H9 (cell line): ENCODE measurements at regions not wholly inside any gene's neighbourhood (a gene's known extent, or its start where the extent isn't known, plus 50 kb on each side); places are given as distances from the start of the nearest gene placed in this dataset.

Experiments
- DNase-seq: peaks from one replicate; pipeline ENCODE4 v3.0.0-alpha.2; 2017
- H2AFZ ChIP-seq: one replicate; pipeline ENCODE4 v1.6.1; 2013; ENCODE audit warnings: mild to moderate bottlenecking, low read length, control low read depth, moderate library complexity
- H2AK5ac ChIP-seq: 2 replicates; pipeline ENCODE4 v1.6.1; 2013; ENCODE audit warnings: low read length, control low read depth, mixed read lengths; ENCODE audit not compliant: insufficient read length
- H2BK120ac ChIP-seq: one replicate; pipeline ENCODE4 v1.6.1; 2013; ENCODE audit warnings: low read depth, mild to moderate bottlenecking, low read length, control low read depth, inconsistent platforms; ENCODE audit not compliant: poor library complexity, severe bottlenecking
- H2BK12ac ChIP-seq: 2 replicates; pipeline ENCODE4 v1.6.1; 2013; ENCODE audit warnings: low read length, control low read depth, mixed read lengths, low read depth; ENCODE audit not compliant: insufficient read length
- H2BK15ac ChIP-seq: 2 replicates; pipeline ENCODE4 v1.6.1; 2013; ENCODE audit warnings: low read depth, low read length, control low read depth
- H2BK20ac ChIP-seq: one replicate; pipeline ENCODE4 v1.6.1; 2013; ENCODE audit warnings: low read depth, mild to moderate bottlenecking, low read length, control low read depth, inconsistent platforms; ENCODE audit not compliant: poor library complexity, severe bottlenecking
- H2BK5ac ChIP-seq: 2 replicates; pipeline ENCODE4 v1.6.1; 2013; ENCODE audit warnings: low read length, control low read depth, mixed read lengths; ENCODE audit not compliant: insufficient read length
- H3K14ac ChIP-seq: 2 replicates; pipeline ENCODE4 v1.6.1; 2013; ENCODE audit warnings: low read length, control low read depth; ENCODE audit not compliant: insufficient read depth
- H3K18ac ChIP-seq: 2 replicates; pipeline ENCODE4 v1.6.1; 2013; ENCODE audit warnings: low read depth, mild to moderate bottlenecking, mixed read lengths, low read length, control low read depth; ENCODE audit not compliant: insufficient read length
- H3K23ac ChIP-seq: 2 replicates; pipeline ENCODE4 v1.6.1; 2013; ENCODE audit warnings: low read length, control low read depth, mixed read lengths, low read depth; ENCODE audit not compliant: insufficient read length
- H3K23me2 ChIP-seq: 2 replicates; pipeline ENCODE4 v1.6.1; 2013; ENCODE audit warnings: low read depth, mild to moderate bottlenecking, mixed read lengths, low read length, control low read depth; ENCODE audit not compliant: insufficient read length, poor library complexity, severe bottlenecking
- H3K27ac ChIP-seq: 2 replicates; pipeline ENCODE4 v1.5.1; 2013; ENCODE audit warnings: low read length, control low read depth, mixed read lengths, low read depth; ENCODE audit not compliant: insufficient read length
- H3K27me3 ChIP-seq: 2 replicates; pipeline ENCODE4 v1.6.1; 2013; ENCODE audit warnings: low read length, control low read depth, inconsistent platforms; ENCODE audit not compliant: insufficient read depth
- H3K4ac ChIP-seq: 2 replicates; pipeline ENCODE4 v1.6.1; 2013; ENCODE audit warnings: low read depth, mild to moderate bottlenecking, control low read depth, inconsistent platforms, low read length, moderate library complexity
- H3K4me1 ChIP-seq: 2 replicates; pipeline ENCODE4 v1.6.1; 2013; ENCODE audit warnings: low read length, control low read depth, inconsistent platforms; ENCODE audit not compliant: insufficient read depth
- H3K4me2 ChIP-seq: 2 replicates; pipeline ENCODE4 v1.6.1; 2013; ENCODE audit warnings: low read length, control low read depth, mixed read lengths; ENCODE audit not compliant: insufficient read length, insufficient read depth
- H3K56ac ChIP-seq: 2 replicates; pipeline ENCODE4 v1.6.1; 2013; ENCODE audit warnings: low read depth, mild to moderate bottlenecking, mixed read lengths, low read length, control low read depth; ENCODE audit not compliant: insufficient read length
- H3K79me1 ChIP-seq: 2 replicates; pipeline ENCODE4 v1.6.1; 2013; ENCODE audit warnings: low read depth, mild to moderate bottlenecking, moderate library complexity, low read length, control low read depth, inconsistent platforms; ENCODE audit not compliant: insufficient read depth, poor library complexity, severe bottlenecking
- H3K79me2 ChIP-seq: 2 replicates; pipeline ENCODE4 v1.6.1; 2013; ENCODE audit warnings: low read length, control low read depth, inconsistent platforms; ENCODE audit not compliant: insufficient read depth
- H3K9ac ChIP-seq: 2 replicates; pipeline ENCODE4 v1.6.1; 2013; ENCODE audit warnings: low read length, control low read depth, mixed read lengths; ENCODE audit not compliant: insufficient read length; ENCODE audit errors: extremely low read depth
- H3K9me3 ChIP-seq: one replicate; pipeline ENCODE4 v1.6.1; 2013; ENCODE audit warnings: low read depth, low read length, inconsistent platforms; ENCODE audit not compliant: control insufficient read depth
- H3T11ph ChIP-seq: one replicate; pipeline ENCODE4 v1.6.1; 2013; ENCODE audit warnings: mild to moderate bottlenecking, low read length, control low read depth, inconsistent platforms
- H4K20me1 ChIP-seq: one replicate; pipeline ENCODE4 v1.6.1; 2013; ENCODE audit not compliant: control insufficient read depth, insufficient read length, insufficient read depth
- H4K5ac ChIP-seq: 2 replicates; pipeline ENCODE4 v1.6.1; 2013; ENCODE audit warnings: low read depth, mild to moderate bottlenecking, mixed read lengths, low read length, control low read depth; ENCODE audit not compliant: insufficient read length
- H4K8ac ChIP-seq: replicated peaks from 2 replicates; pipeline ENCODE4 v1.6.1; 2013; ENCODE audit warnings: low read length, control low read depth, mixed read lengths, low read depth; ENCODE audit not compliant: insufficient read length
- H4K91ac ChIP-seq: 2 replicates; pipeline ENCODE4 v1.6.1; 2013; ENCODE audit warnings: low read depth, mild to moderate bottlenecking, moderate library complexity, mixed read lengths, low read length, control low read depth; ENCODE audit not compliant: insufficient read length
- H3K27ac Mint-ChIP-seq, 3 experiments: 2 replicates in 2 of 3; 3 replicates in 1 of 3; pipeline ENCODE4 v1.8.0; 2020 to 2021; ENCODE audit warnings: mixed read lengths in 3 of 3, mild to moderate bottlenecking in 1 of 3, moderate library complexity in 1 of 3
- H3K27me3 Mint-ChIP-seq: 2 replicates; pipeline ENCODE4 v1.8.0; 2021; ENCODE audit warnings: low read depth, mild to moderate bottlenecking, moderate library complexity, mixed read lengths
- H3K36me3 Mint-ChIP-seq, 3 experiments: 2 replicates in 2 of 3; 3 replicates in 1 of 3; pipeline ENCODE4 v1.8.0; 2020 to 2021; ENCODE audit warnings: low read depth in 3 of 3, mixed read lengths in 3 of 3; ENCODE audit not compliant: insufficient read depth in 1 of 3
- H3K4me1 Mint-ChIP-seq, 2 experiments: 2 replicates each; pipeline ENCODE4 v1.8.0; 2020; ENCODE audit warnings: mixed read lengths in 2 of 2
- H3K4me3 Mint-ChIP-seq, 2 experiments: 2 replicates in 1 of 2; 3 replicates in 1 of 2; pipeline ENCODE4 v1.8.0; 2020 to 2021; ENCODE audit warnings: mild to moderate bottlenecking in 2 of 2, mixed read lengths in 2 of 2, moderate library complexity in 1 of 2
- H3K9me3 Mint-ChIP-seq, 2 experiments: 2 replicates in 1 of 2; 3 replicates in 1 of 2; pipeline ENCODE4 v1.8.0; 2020; ENCODE audit warnings: mild to moderate bottlenecking in 2 of 2, mixed read lengths in 2 of 2, moderate library complexity in 1 of 2
- CTCF ChIP-seq: fragments of 200-600 bp; sonication (generic); conservative IDR thresholded peaks from 3 replicates; pipeline ENCODE4 v1.8.0; 2021; ENCODE audit warnings: antibody characterized with exemption, mild to moderate bottlenecking
- WGBS: extraction: QIAGEN DNeasy Blood & Tissue Kit; methylation state at CpG from one replicate; pipeline ENCODE4 v1.1.7; 2013; ENCODE audit warnings: missing lambda C conversion rate, low lambda C conversion rate, mixed read lengths; ENCODE audit not compliant: insufficient read length; ENCODE audit errors: extremely low coverage; 5-methylcytosine and 5-hydroxymethylcytosine counted together

GRCh38 chr11:104792861-104793260 lies 105.4 kb downstream of the CASP12 start:
- peaks cover 4 to 12% (median 10%) of the 10 kb centered on the region in 3 experiments for H3K36me3 Mint-ChIP-seq
- Histone ChIP-seq H3K27ac (no peak overlapping the region), H3K4me2 (no peak overlapping the region)

More at GRCh38 chr11:104792861-104793260, 105.4 kb downstream of the CASP12 start:
- Histone ChIP-seq H3T11ph (no peak overlapping the region), H2BK5ac (no peak overlapping the region), H3K18ac (no peak overlapping the region), H2AK5ac (no peak overlapping the region), H4K5ac (no peak overlapping the region), H3K79me2 (no peaks in the 10 kb centered on the region), H3K27me3 (no peaks in the 10 kb centered on the region), H3K79me1 (no peaks in the 10 kb centered on the region), H4K91ac (no peak overlapping the region), H2BK20ac (no peak overlapping the region), H3K4ac (no peak overlapping the region), H3K56ac (no peak overlapping the region), H2BK12ac (no peak overlapping the region), H2BK15ac (no peak overlapping the region), H4K8ac (no peak overlapping the region), H3K23me2 (no peaks in the 10 kb centered on the region), H3K9me3 (no peaks in the 10 kb centered on the region), H2AFZ (no peak overlapping the region), H4K20me1 (no peaks in the 10 kb centered on the region), H3K9ac (no peak overlapping the region), H3K23ac (no peak overlapping the region), H2BK120ac (no peak overlapping the region), H3K4me1 (no peaks in the 10 kb centered on the region), H3K14ac (no peak overlapping the region)
- Mint-ChIP-seq H3K4me3 (no peak overlapping the region), H3K27ac (no peak overlapping the region), H3K27me3 (no peaks in the 10 kb centered on the region), H3K4me1 (no peaks in the 10 kb centered on the region), H3K9me3 (peaks cover 7 to 8% of the 10 kb centered on the region in 2 experiments; a peak in 4 of 5 replicates)
- no peak for TF ChIP-seq CTCF
- no CpG with 5 or more reads among the region's 2 CpGs for WGBS
- no peak for DNase-seq
